Right atrium auricular region (tissue), 2 donors: ENCODE measurements at regions not wholly inside any gene's neighbourhood (a gene's known extent, or its start where the extent isn't known, plus 50 kb on each side); places are given as distances from the start of the nearest gene placed in this dataset.

Experiments
- DNase-seq: peaks from one replicate; pipeline ENCODE4 v3.0.0-alpha.2; 2019; ENCODE audit warnings: low spot score
- H3K27ac ChIP-seq, 2 donors: fragments of 200-600 bp; sonication (generic); 1 replicate in 1 of 2; 2 replicates in 1 of 2; pipeline ENCODE4 v1.5.1; 2016 to 2019
- H3K27me3 ChIP-seq, 2 donors: fragments of 200-600 bp; sonication (generic); one replicate each; pipeline versions ENCODE4 v1.5.1 to v1.6.0; 2017 to 2019
- H3K36me3 ChIP-seq: fragments of 200-600 bp; sonication (generic); one replicate; pipeline ENCODE4 v1.5.1; 2016
- H3K4me1 ChIP-seq, 2 donors: fragments of 200-600 bp; sonication (generic); one replicate each; pipeline versions ENCODE4 v1.5.1 to v1.6.0; 2017 to 2019
- H3K4me3 ChIP-seq, 2 donors: fragments of 200-600 bp; sonication (generic); 1 replicate in 1 of 2; 2 replicates in 1 of 2; pipeline ENCODE4 v1.5.1; 2017 to 2019; ENCODE audit warnings: mild to moderate bottlenecking in 1 of 2, moderate library complexity in 1 of 2
- H3K9me3 ChIP-seq, 2 donors: fragments of 200-600 bp; sonication (generic); one replicate each; pipeline ENCODE4 v1.5.1; 2019
- TF ChIP-seq, protein P1 (sequence below), 2 donors: fragments of 200-600 bp; sonication (generic); IDR thresholded peaks; one replicate each; pipeline ENCODE4 v1.5.1; 2019; ENCODE audit warnings: antibody characterized with exemption in 2 of 2

- H3K9me3 ChIP-seq = no peaks in the 10 kb centered on the region
- DNase-seq = no peak
- no peaks in the 10 kb centered on the region for H3K4me1 ChIP-seq
- H3K4me3 ChIP-seq = no peak overlapping the region
- no peak overlapping the region for H3K27ac ChIP-seq
- no peaks in the 10 kb centered on the region for H3K36me3 ChIP-seq
- H3K27me3 ChIP-seq = no peaks in the 10 kb centered on the region
- TF ChIP-seq, protein P1, sequence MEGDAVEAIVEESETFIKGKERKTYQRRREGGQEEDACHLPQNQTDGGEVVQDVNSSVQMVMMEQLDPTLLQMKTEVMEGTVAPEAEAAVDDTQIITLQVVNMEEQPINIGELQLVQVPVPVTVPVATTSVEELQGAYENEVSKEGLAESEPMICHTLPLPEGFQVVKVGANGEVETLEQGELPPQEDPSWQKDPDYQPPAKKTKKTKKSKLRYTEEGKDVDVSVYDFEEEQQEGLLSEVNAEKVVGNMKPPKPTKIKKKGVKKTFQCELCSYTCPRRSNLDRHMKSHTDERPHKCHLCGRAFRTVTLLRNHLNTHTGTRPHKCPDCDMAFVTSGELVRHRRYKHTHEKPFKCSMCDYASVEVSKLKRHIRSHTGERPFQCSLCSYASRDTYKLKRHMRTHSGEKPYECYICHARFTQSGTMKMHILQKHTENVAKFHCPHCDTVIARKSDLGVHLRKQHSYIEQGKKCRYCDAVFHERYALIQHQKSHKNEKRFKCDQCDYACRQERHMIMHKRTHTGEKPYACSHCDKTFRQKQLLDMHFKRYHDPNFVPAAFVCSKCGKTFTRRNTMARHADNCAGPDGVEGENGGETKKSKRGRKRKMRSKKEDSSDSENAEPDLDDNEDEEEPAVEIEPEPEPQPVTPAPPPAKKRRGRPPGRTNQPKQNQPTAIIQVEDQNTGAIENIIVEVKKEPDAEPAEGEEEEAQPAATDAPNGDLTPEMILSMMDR (IDR thresholded peaks at IDR 0.05) = no peak
Measured at GRCh38 chr18:56173542-56174220, 464.7 kb downstream of the TXNL1 start.

- H3K4me3 ChIP-seq = no peak overlapping the region
- no peaks in the 10 kb centered on the region for H3K36me3 ChIP-seq
- no peak overlapping the region for H3K27ac ChIP-seq
- no peak for DNase-seq
- TF ChIP-seq, protein P1 (IDR thresholded peaks at IDR 0.05) = no peak
- no peaks in the 10 kb centered on the region for H3K27me3 ChIP-seq
- peaks cover 0 to 11% of the 10 kb centered on the region in 2 donors for H3K4me1 ChIP-seq
- H3K9me3 ChIP-seq = no peaks in the 10 kb centered on the region
Measured at GRCh38 chr18:56172527-56172926, 465.9 kb downstream of the TXNL1 start.

DNA sequence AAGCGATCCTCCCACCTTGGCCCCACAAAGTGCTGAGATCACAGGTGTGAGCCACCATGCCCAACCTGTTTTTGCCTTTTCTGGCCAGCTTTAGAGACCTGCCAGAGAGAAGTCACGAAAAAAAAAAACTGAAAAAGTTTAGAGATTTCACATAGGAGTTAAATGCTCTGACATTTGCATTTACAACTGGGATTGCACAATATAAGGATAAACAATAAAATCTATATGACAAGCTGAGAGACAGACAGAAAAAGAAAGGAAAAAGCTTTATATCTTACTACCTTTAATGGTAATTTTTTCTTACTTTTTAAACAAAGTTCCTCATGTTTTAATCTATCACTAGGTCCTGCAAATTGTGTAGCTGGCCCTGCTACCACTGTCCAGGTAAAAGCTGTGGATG lies 466.5 kb downstream of the TXNL1 start:
- Histone ChIP-seq H3K27ac (no peak overlapping the region), H3K27me3 (no peaks in the 10 kb centered on the region), H3K9me3 (no peaks in the 10 kb centered on the region), H3K4me1 (peaks cover 0 to 14% of the 10 kb centered on the region in 2 donors), H3K4me3 (no peak overlapping the region), H3K36me3 (no peaks in the 10 kb centered on the region)
- TF ChIP-seq, protein P1 (IDR thresholded peaks at IDR 0.05) = no peak
- DNase-seq = no peak

DNA sequence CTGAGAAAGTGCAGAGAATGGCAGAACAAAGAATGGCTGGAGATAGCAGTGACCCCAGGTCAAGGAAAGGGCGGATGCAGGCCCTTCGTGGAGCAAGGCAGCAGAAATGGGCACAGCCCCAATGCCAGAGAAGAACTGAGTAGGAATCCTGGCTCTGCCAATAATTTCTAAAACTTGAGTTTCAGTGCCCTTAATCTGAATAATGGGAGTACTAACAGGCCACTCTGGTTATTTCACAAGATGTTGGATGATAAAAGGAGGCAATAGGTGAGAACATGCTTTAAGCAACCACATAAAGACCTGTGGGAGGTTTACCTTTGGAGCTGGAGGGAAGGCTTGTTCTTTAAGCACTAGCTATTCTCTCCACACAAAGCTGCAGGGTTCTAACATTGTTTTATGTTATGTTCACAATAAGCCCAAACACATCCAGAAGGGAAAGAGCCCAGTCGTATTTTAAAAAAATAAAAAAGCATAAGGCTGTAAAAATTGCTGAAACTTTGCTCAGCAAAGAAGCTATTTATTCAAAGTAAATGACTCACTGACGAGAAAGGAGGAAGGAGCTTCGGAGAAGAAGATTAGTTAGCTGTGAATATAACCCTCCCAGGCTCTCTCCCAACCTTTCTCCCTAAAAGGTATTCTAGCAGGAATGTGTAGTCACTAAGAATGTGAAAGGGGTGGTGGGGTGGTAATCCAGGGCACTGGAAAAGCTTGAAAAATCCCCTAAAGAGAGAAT lies 470.2 kb downstream of the TXNL1 start:
- Histone ChIP-seq H3K4me3 (no peak overlapping the region), H3K9me3 (no peaks in the 10 kb centered on the region), H3K27me3 (no peaks in the 10 kb centered on the region), H3K36me3 (no peaks in the 10 kb centered on the region), H3K4me1 (peaks cover 0 to 16% of the 10 kb centered on the region in 2 donors), H3K27ac (peak overlapping the region in 1 of 2 donors; percentile 54)
- TF ChIP-seq, protein P1 (IDR thresholded peaks at IDR 0.05) = no peak
- DNase-seq = no peak

GRCh38 chr18:56167366-56167765 lies 471.0 kb downstream of the TXNL1 start:
- Histone ChIP-seq H3K36me3 (no peaks in the 10 kb centered on the region), H3K4me3 (no peak overlapping the region), H3K4me1 (peaks cover 0 to 25% of the 10 kb centered on the region in 2 donors), H3K9me3 (no peaks in the 10 kb centered on the region), H3K27me3 (no peaks in the 10 kb centered on the region), H3K27ac (peak overlapping the region in 1 of 2 donors; percentile 48)
- DNase-seq = no peak
- TF ChIP-seq, protein P1 (IDR thresholded peaks at IDR 0.05) = no peak
